ENCODE measurements at regions not wholly inside any gene's neighbourhood (a gene's known extent, or its start where the extent isn't known, plus 50 kb on each side); places are given as distances from the start of the nearest gene placed in this dataset.

- no peaks in the 10 kb centered on the region for H3K79me2 ChIP-seq (ENCODE audit: insufficient read depth, low read length)
- TF ChIP-seq CTCF (conservative IDR thresholded peaks at IDR 0.05): no peak
- H3K18ac ChIP-seq (ENCODE audit: insufficient read length, low read depth, low read length): no peak overlapping the region
- no peak overlapping the region for H3K27ac ChIP-seq (ENCODE audit: insufficient read length, low read depth, low read length)
- no peak overlapping the region for H3K4ac ChIP-seq (ENCODE audit: low read depth, low read length)
- H2BK20ac ChIP-seq (ENCODE audit: low read depth, low read length, poor library complexity, severe bottlenecking): no peak overlapping the region
- H3K14ac ChIP-seq (ENCODE audit: insufficient read depth, low read length): no peak overlapping the region
- Mint-ChIP-seq H3K4me1 (peaks cover 15 to 33% of the 10 kb centered on the region in 2 experiments), H3K36me3 (ENCODE audit: insufficient read depth in 1 of 3, low read depth in 3 of 3) (no peaks in the 10 kb centered on the region; a peak in 2 of 7 replicates), H3K4me3 (no peak overlapping the region), H3K27me3 (ENCODE audit: low read depth) (no peaks in the 10 kb centered on the region), H3K27ac (no peak overlapping the region; a peak in 1 of 7 replicates), H3K9me3 (no peaks in the 10 kb centered on the region)
- no peak overlapping the region for H2BK120ac ChIP-seq (ENCODE audit: low read depth, low read length, poor library complexity, severe bottlenecking)
- no peak overlapping the region for H2BK5ac ChIP-seq (ENCODE audit: insufficient read length, low read length)
- no peak overlapping the region for H2AFZ ChIP-seq (ENCODE audit: low read length)
- H3K4me1 ChIP-seq (ENCODE audit: insufficient read depth, low read length): peaks cover 3% of the 10 kb centered on the region; the same call in 1 of the 2 replicates
- H4K20me1 ChIP-seq (ENCODE audit: control insufficient read depth, insufficient read depth, insufficient read length): no peaks in the 10 kb centered on the region
- no peak overlapping the region for H3K23ac ChIP-seq (ENCODE audit: insufficient read length, low read depth, low read length)
- H3K27me3 ChIP-seq (ENCODE audit: insufficient read depth, low read length): no peaks in the 10 kb centered on the region
- H3K56ac ChIP-seq (ENCODE audit: insufficient read length, low read depth, low read length): no peak overlapping the region
- no peak overlapping the region for H2BK15ac ChIP-seq (ENCODE audit: low read depth, low read length)
- no peak for DNase-seq
- H3K23me2 ChIP-seq (ENCODE audit: insufficient read length, low read depth, low read length, poor library complexity, severe bottlenecking): no peaks in the 10 kb centered on the region
- H4K8ac ChIP-seq (replicated peaks; ENCODE audit: insufficient read length, low read depth, low read length): no peak overlapping the region
- no peak overlapping the region for H3K9ac ChIP-seq (ENCODE audit: extremely low read depth, insufficient read length, low read length)
- no peak overlapping the region for H3K4me2 ChIP-seq (ENCODE audit: insufficient read depth, insufficient read length, low read length)
- no peaks in the 10 kb centered on the region for H3K9me3 ChIP-seq (ENCODE audit: control insufficient read depth, low read depth, low read length)
- no peak overlapping the region for H4K91ac ChIP-seq (ENCODE audit: insufficient read length, low read depth, low read length)
- no peak overlapping the region for H2AK5ac ChIP-seq (ENCODE audit: insufficient read length, low read length)
- WGBS (ENCODE audit: extremely low coverage, insufficient read length, low lambda C conversion rate): no CpG with 5 or more reads among the region's 2 CpGs
- no peak overlapping the region for H2BK12ac ChIP-seq (ENCODE audit: insufficient read length, low read depth, low read length)
- H3T11ph ChIP-seq (ENCODE audit: low read length): no peak overlapping the region
- H4K5ac ChIP-seq (ENCODE audit: insufficient read length, low read depth, low read length): no peak overlapping the region
- no peaks in the 10 kb centered on the region for H3K79me1 ChIP-seq (ENCODE audit: insufficient read depth, low read depth, low read length, poor library complexity, severe bottlenecking)
These were observed 195.7 kb downstream of the CD83 start for GRCh38 chr6:14313248-14313647.
